ENCODE measurements at regions not wholly inside any gene's neighbourhood (a gene's known extent, or its start where the extent isn't known, plus 50 kb on each side); places are given as distances from the start of the nearest gene placed in this dataset.

GRCh38 chr7:66865290-66865864 is 55.6 kb upstream of the TMEM248 start:
- TF ChIP-seq CTCF (IDR thresholded peaks at IDR 0.05): no peak
- no peak for TF ChIP-seq POLR2A (IDR thresholded peaks at IDR 0.05)
